Skeletal muscle tissue (tissue), 3 donors: ENCODE measurements at regions not wholly inside any gene's neighbourhood (a gene's known extent, or its start where the extent isn't known, plus 50 kb on each side); places are given as distances from the start of the nearest gene placed in this dataset.
"Not testable (repeated sequence)": the region's sequence is repeated elsewhere in the genome, so short reads cannot be mapped to it uniquely, and the experiment has no call there.

Experiments
- H3K27ac ChIP-seq: one replicate; pipeline ENCODE4 v1.7.0; 2013; ENCODE audit warnings: mild to moderate bottlenecking, low read depth, low read length, inconsistent platforms
- H3K27me3 ChIP-seq, 3 donors: one replicate each; pipeline ENCODE4 v1.7.0; 2013; ENCODE audit warnings: low read length in 3 of 3; ENCODE audit not compliant: control insufficient read depth in 3 of 3, insufficient read depth in 3 of 3
- H3K36me3 ChIP-seq, 3 donors: one replicate each; pipeline ENCODE4 v1.7.0; 2013; ENCODE audit warnings: low read length in 3 of 3; ENCODE audit not compliant: control insufficient read depth in 3 of 3, insufficient read depth in 3 of 3
- H3K4me1 ChIP-seq, 3 donors: one replicate each; pipeline ENCODE4 v1.7.0; 2013; ENCODE audit warnings: low read length in 3 of 3, mild to moderate bottlenecking in 3 of 3; ENCODE audit not compliant: control insufficient read depth in 3 of 3, insufficient read depth in 3 of 3
- H3K4me3 ChIP-seq, 3 donors: one replicate each; pipeline ENCODE4 v1.7.0; 2013; ENCODE audit warnings: low read length in 3 of 3
- H3K9ac ChIP-seq, 3 donors: one replicate each; pipeline ENCODE4 v1.7.0; 2013; ENCODE audit warnings: low read length in 3 of 3, mild to moderate bottlenecking in 3 of 3, moderate library complexity in 2 of 3, low read depth in 1 of 3
- H3K9me3 ChIP-seq, 3 donors: one replicate each; pipeline ENCODE4 v1.7.0; 2013; ENCODE audit warnings: low read length in 3 of 3; ENCODE audit not compliant: control insufficient read depth in 3 of 3
- donor health status: Osteomylitis.

GRCh38 chr1:143784239-143784882 is 187.4 kb downstream of the FAM72C start:
- H3K4me1 ChIP-seq, H3K4me3 ChIP-seq: not testable (repeated sequence)

GRCh38 chr1:143778178-143778577 is 193.6 kb downstream of the FAM72C start:
- not testable (repeated sequence) for H3K36me3 ChIP-seq

More at GRCh38 chr1:143784239-143784882, 187.4 kb downstream of the FAM72C start:
- not testable (repeated sequence) for H3K9ac ChIP-seq, H3K36me3 ChIP-seq, H3K27me3 ChIP-seq, H3K27ac ChIP-seq, H3K9me3 ChIP-seq

GRCh38 chr1:143764831-143765230 is 207.0 kb downstream of the FAM72C start:
- H3K4me3 ChIP-seq, H3K9ac ChIP-seq, H3K9me3 ChIP-seq, H3K27me3 ChIP-seq, H3K27ac ChIP-seq, H3K36me3 ChIP-seq, H3K4me1 ChIP-seq: not testable (repeated sequence)

More at GRCh38 chr1:143778178-143778577, 193.6 kb downstream of the FAM72C start:
- H3K9me3 ChIP-seq, H3K27ac ChIP-seq, H3K9ac ChIP-seq, H3K4me3 ChIP-seq, H3K4me1 ChIP-seq, H3K27me3 ChIP-seq: not testable (repeated sequence)

GRCh38 chr1:143760366-143760765 is 211.4 kb downstream of the FAM72C start:
- not testable (repeated sequence) for H3K4me1 ChIP-seq, H3K9me3 ChIP-seq, H3K36me3 ChIP-seq, H3K27ac ChIP-seq, H3K27me3 ChIP-seq, H3K4me3 ChIP-seq, H3K9ac ChIP-seq

GRCh38 chr1:143755961-143756360 is 215.8 kb downstream of the FAM72C start:
- H3K9me3 ChIP-seq, H3K27ac ChIP-seq, H3K36me3 ChIP-seq, H3K9ac ChIP-seq, H3K4me1 ChIP-seq, H3K4me3 ChIP-seq, H3K27me3 ChIP-seq: not testable (repeated sequence)

GRCh38 chr1:143748906-143749305 is 222.9 kb downstream of the FAM72C start:
- Histone ChIP-seq H3K4me1 (no peaks in the 10 kb centered on the region), H3K36me3 (no peaks in the 10 kb centered on the region), H3K9me3 (no peaks in the 10 kb centered on the region), H3K4me3 (no peak overlapping the region), H3K27me3 (no peaks in the 10 kb centered on the region), H3K9ac (no peak overlapping the region), H3K27ac (no peak overlapping the region)

GRCh38 chr1:143736562-143736961 is 235.2 kb downstream of the FAM72C start:
- Histone ChIP-seq H3K36me3 (no peaks in the 10 kb centered on the region), H3K27me3 (peaks cover 0 to 23% (median 10%) of the 10 kb centered on the region in 3 donors), H3K9me3 (no peaks in the 10 kb centered on the region), H3K9ac (no peak overlapping the region), H3K4me3 (no peak overlapping the region), H3K4me1 (no peaks in the 10 kb centered on the region), H3K27ac (no peak overlapping the region)

GRCh38 chr1:143735764-143736461 is 235.9 kb downstream of the FAM72C start:
- no peaks in the 10 kb centered on the region for H3K4me1 ChIP-seq
- H3K9me3 ChIP-seq: no peaks in the 10 kb centered on the region
- no peaks in the 10 kb centered on the region for H3K36me3 ChIP-seq
- H3K27ac ChIP-seq: no peak overlapping the region
- H3K9ac ChIP-seq: no peak overlapping the region
- no peak overlapping the region for H3K4me3 ChIP-seq
- peaks cover 0 to 27% (median 10%) of the 10 kb centered on the region in 3 donors for H3K27me3 ChIP-seq

- H3K36me3 ChIP-seq, H3K9me3 ChIP-seq, H3K9ac ChIP-seq, H3K4me1 ChIP-seq, H3K27ac ChIP-seq, H3K4me3 ChIP-seq: not testable (repeated sequence)
- peaks cover 0 to 27% (median 10%) of the 10 kb centered on the region in 3 donors for H3K27me3 ChIP-seq
Measured at GRCh38 chr1:143734261-143734660, 237.5 kb downstream of the FAM72C start.

GRCh38 chr1:143730890-143731289 is 240.9 kb downstream of the FAM72C start:
- H3K27me3 ChIP-seq: peaks cover 0 to 23% (median 5%) of the 10 kb centered on the region in 3 donors
- H3K4me3 ChIP-seq, H3K27ac ChIP-seq, H3K36me3 ChIP-seq, H3K9me3 ChIP-seq, H3K9ac ChIP-seq, H3K4me1 ChIP-seq: not testable (repeated sequence)
